ENCODE measurements at regions not wholly inside any gene's neighbourhood (a gene's known extent, or its start where the extent isn't known, plus 50 kb on each side); places are given as distances from the start of the nearest gene placed in this dataset.

- Histone ChIP-seq H3K79me2 (ENCODE audit: insufficient read depth, low read depth) (no peaks in the 10 kb centered on the region), H4K20me1 (ENCODE audit: insufficient read depth) (no peaks in the 10 kb centered on the region), H3K27me3 (ENCODE audit: insufficient read depth, low read depth) (no peaks in the 10 kb centered on the region), H3K4me1 (ENCODE audit: low read depth, poor library complexity, severe bottlenecking) (no peaks in the 10 kb centered on the region), H3K27ac (no peak overlapping the region), H3K36me3 (ENCODE audit: insufficient read depth) (no peaks in the 10 kb centered on the region), H3K9ac (no peak overlapping the region), H3K4me2 (no peak overlapping the region), H2AFZ (ENCODE audit: low read depth) (no peak overlapping the region), H3K4me3 (IDR thresholded peaks at IDR 0.05; ENCODE audit: insufficient read depth, low read depth, low read length) (no peak overlapping the region)
- no peak for TF ChIP-seq CTCF (conservative IDR thresholded peaks at IDR 0.05; ENCODE audit: low read depth, low read length)
Measured at GRCh38 chr5:118605761-118606160, 382.6 kb downstream of the DTWD2 start.

GRCh38 chr5:118604106-118604505, 384.2 kb downstream of the DTWD2 start:
- Histone ChIP-seq H2AFZ (ENCODE audit: low read depth) (no peak overlapping the region), H3K4me2 (no peak overlapping the region), H3K4me1 (ENCODE audit: low read depth, poor library complexity, severe bottlenecking) (no peaks in the 10 kb centered on the region), H3K9ac (no peak overlapping the region), H3K36me3 (ENCODE audit: insufficient read depth) (no peaks in the 10 kb centered on the region), H3K4me3 (IDR thresholded peaks at IDR 0.05; ENCODE audit: insufficient read depth, low read depth, low read length) (no peak overlapping the region), H3K27ac (no peak overlapping the region), H3K79me2 (ENCODE audit: insufficient read depth, low read depth) (no peaks in the 10 kb centered on the region), H4K20me1 (ENCODE audit: insufficient read depth) (no peaks in the 10 kb centered on the region), H3K27me3 (ENCODE audit: insufficient read depth, low read depth) (no peaks in the 10 kb centered on the region)
- no peak for TF ChIP-seq CTCF (conservative IDR thresholded peaks at IDR 0.05; ENCODE audit: low read depth, low read length)

GRCh38 chr5:118603278-118603677, 385.1 kb downstream of the DTWD2 start:
- no peaks in the 10 kb centered on the region for H3K36me3 ChIP-seq (ENCODE audit: insufficient read depth)
- H3K4me1 ChIP-seq (ENCODE audit: low read depth, poor library complexity, severe bottlenecking): no peaks in the 10 kb centered on the region
- no peak overlapping the region for H3K4me3 ChIP-seq (IDR thresholded peaks at IDR 0.05; ENCODE audit: insufficient read depth, low read depth, low read length)
- no peak overlapping the region for H3K27ac ChIP-seq
- no peak overlapping the region for H2AFZ ChIP-seq (ENCODE audit: low read depth)
- no peaks in the 10 kb centered on the region for H4K20me1 ChIP-seq (ENCODE audit: insufficient read depth)
- H3K79me2 ChIP-seq (ENCODE audit: insufficient read depth, low read depth): no peaks in the 10 kb centered on the region
- H3K9ac ChIP-seq: no peak overlapping the region
- no peaks in the 10 kb centered on the region for H3K27me3 ChIP-seq (ENCODE audit: insufficient read depth, low read depth)
- no peak for TF ChIP-seq CTCF (conservative IDR thresholded peaks at IDR 0.05; ENCODE audit: low read depth, low read length)
- no peak overlapping the region for H3K4me2 ChIP-seq

GRCh38 chr5:118598311-118598710, 390.0 kb downstream of the DTWD2 start:
- H3K36me3 ChIP-seq (ENCODE audit: insufficient read depth): no peaks in the 10 kb centered on the region
- H3K4me1 ChIP-seq (ENCODE audit: low read depth, poor library complexity, severe bottlenecking): no peaks in the 10 kb centered on the region
- H3K79me2 ChIP-seq (ENCODE audit: insufficient read depth, low read depth): no peaks in the 10 kb centered on the region
- no peak overlapping the region for H3K4me3 ChIP-seq (IDR thresholded peaks at IDR 0.05; ENCODE audit: insufficient read depth, low read depth, low read length)
- H4K20me1 ChIP-seq (ENCODE audit: insufficient read depth): no peaks in the 10 kb centered on the region
- H2AFZ ChIP-seq (ENCODE audit: low read depth): no peak overlapping the region
- no peaks in the 10 kb centered on the region for H3K27me3 ChIP-seq (ENCODE audit: insufficient read depth, low read depth)
- H3K9ac ChIP-seq: no peak overlapping the region
- H3K27ac ChIP-seq: no peak overlapping the region
- no peak overlapping the region for H3K4me2 ChIP-seq
- no peak for TF ChIP-seq CTCF (conservative IDR thresholded peaks at IDR 0.05; ENCODE audit: low read depth, low read length)

- Histone ChIP-seq H3K4me1 (ENCODE audit: low read depth, poor library complexity, severe bottlenecking) (no peaks in the 10 kb centered on the region), H3K36me3 (ENCODE audit: insufficient read depth) (no peaks in the 10 kb centered on the region), H4K20me1 (ENCODE audit: insufficient read depth) (no peaks in the 10 kb centered on the region), H3K4me3 (IDR thresholded peaks at IDR 0.05; ENCODE audit: insufficient read depth, low read depth, low read length) (no peak overlapping the region), H3K27me3 (ENCODE audit: insufficient read depth, low read depth) (no peaks in the 10 kb centered on the region), H2AFZ (ENCODE audit: low read depth) (no peak overlapping the region), H3K79me2 (ENCODE audit: insufficient read depth, low read depth) (no peaks in the 10 kb centered on the region), H3K4me2 (no peak overlapping the region), H3K27ac (no peak overlapping the region), H3K9ac (no peak overlapping the region)
- no peak for TF ChIP-seq CTCF (conservative IDR thresholded peaks at IDR 0.05; ENCODE audit: low read depth, low read length)
Measured at GRCh38 chr5:118597543-118597942, 390.8 kb downstream of the DTWD2 start.

All from KMS-11 (cell line).